GM19035 (cell line): ENCODE measurements at regions not wholly inside any gene's neighbourhood (a gene's known extent, or its start where the extent isn't known, plus 50 kb on each side); places are given as distances from the start of the nearest gene placed in this dataset.

Source experiments
- ATAC-seq: cut with Tn5 transposase; IDR thresholded peaks from one replicate; pipeline ENCODE4 v1.9.1; 2021; ENCODE audit not compliant: unreplicated experiment

DNA sequence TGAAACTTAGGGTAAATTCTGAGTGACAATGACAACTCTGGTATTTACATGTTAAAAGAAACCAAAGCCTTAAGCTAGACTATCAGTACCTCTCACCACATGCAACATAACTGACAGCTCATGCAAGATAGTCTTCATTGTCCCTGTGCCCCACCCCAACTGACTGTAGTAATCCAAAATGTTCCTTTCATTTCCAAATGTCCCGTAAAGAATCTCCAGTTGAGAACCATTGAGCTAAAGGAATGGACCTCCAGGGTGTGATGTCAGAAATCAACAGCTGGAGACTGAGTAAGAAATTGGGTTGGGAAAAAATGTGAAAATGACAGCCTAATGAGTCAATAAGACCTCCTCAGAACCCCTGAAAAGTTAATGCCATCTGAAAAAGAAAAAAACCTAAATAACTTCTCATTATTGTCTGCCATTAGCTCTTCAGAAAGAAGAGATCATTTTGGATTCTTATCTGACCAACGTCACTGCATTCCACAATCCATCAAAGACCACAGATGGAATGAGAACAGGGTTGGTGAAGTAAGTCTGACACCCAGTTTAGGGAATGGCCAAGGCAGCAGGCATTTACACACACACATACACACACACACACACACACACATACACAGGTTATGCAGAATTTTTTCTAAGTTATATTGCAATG, 51.7 kb upstream of the ACVR2A start:
- no peak for ATAC-seq

GRCh38 chr2:147790580-147790979, 54.2 kb upstream of the ACVR2A start:
- ATAC-seq: no peak

- ATAC-seq: no peak
Measured at GRCh38 chr2:147789720-147790119, 55.1 kb upstream of the ACVR2A start.

GRCh38 chr2:147789287-147789686, 55.5 kb upstream of the ACVR2A start:
- no peak for ATAC-seq

- ATAC-seq: no peak
Measured at GRCh38 chr2:147782141-147782930, 62.5 kb upstream of the ACVR2A start.

- ATAC-seq: no peak
Measured at GRCh38 chr2:147779440-147779839, 65.4 kb upstream of the ACVR2A start.

GRCh38 chr2:147777394-147777793, 67.4 kb upstream of the ACVR2A start:
- ATAC-seq: no peak

DNA sequence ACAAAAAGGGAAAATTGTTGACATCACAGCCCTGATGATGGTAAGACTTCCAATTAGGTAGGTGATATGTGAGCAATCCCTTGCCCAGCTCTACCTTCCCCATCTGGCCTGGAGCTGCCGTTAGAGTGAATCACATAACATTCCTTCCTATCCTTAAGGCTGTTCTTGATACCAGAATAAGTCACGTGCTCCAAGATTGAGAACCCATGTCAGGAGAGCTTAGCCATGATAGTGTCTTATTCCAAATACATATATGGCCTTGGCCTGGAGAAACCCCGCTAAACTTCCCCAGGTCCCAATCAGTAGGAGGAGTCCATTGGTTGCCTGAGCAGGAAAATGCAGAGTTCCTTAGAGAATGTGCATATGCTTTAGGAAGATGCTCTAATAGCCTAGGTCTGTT, 70.0 kb upstream of the ACVR2A start:
- no peak for ATAC-seq

GRCh38 chr2:147773479-147773878, 71.3 kb upstream of the ACVR2A start:
- no peak for ATAC-seq

- ATAC-seq: no peak
Measured at GRCh38 chr2:147772781-147773180, 72.0 kb upstream of the ACVR2A start.

GRCh38 chr2:147763861-147764260, 81.0 kb upstream of the ACVR2A start:
- ATAC-seq: no peak

DNA sequence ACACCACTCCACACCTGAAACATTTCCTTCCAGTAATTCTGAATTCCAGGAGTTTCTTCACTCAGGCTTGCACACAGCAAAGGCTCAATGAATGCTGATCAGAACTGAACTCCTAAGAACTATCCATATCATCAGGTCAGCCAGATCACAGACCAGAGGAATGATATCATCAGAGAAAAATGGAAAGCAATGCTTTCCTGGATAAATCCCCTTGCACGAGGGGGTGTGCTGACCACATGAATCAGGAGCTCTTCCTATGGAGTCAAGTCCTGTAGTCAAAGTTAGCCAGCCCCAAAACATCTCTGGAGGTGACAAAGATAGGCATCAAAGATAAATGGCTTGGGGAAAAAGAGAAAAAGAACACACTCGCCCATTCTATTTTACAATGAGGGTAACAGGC, 83.8 kb upstream of the ACVR2A start:
- no peak for ATAC-seq

DNA sequence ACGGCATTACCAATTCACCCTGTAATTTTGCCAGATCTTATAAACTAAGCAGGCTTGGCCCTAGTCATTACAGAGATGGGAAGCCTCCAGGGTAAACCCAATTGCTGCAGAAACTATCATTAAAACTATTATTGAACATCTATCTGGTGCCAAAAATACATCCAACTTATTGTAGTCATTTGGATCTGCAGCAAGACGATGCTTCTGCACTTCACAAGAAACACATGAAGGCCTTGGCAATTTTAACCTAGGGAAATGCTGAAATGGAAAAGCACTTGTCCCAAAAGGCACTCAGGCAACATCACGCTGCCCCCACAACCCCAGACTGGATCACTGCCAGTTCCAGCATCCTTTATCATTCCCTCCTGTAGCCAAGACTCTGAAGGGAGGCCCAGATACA, 85.3 kb upstream of the ACVR2A start:
- no peak for ATAC-seq

- ATAC-seq: no peak
Measured at GRCh38 chr2:147758821-147759220, 86.0 kb upstream of the ACVR2A start.

DNA sequence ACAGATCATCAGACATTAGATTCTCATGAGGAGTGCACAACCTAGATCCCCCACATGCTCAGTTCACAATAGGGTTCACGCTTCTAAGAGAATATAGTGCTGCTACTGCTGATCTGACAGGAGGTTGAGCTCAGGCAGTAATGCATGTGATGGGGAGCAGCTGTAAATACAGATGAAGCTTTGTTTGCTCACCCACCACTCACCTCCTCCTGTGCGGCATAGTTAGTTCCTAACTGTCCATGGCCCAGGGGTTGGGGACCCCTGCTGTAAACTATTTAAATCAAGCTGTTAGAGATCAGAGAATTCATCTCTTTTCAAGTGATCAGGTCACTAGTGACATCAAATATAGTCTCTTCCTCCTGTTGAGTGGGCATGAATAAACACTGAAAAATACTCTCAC, 88.8 kb upstream of the ACVR2A start:
- no peak for ATAC-seq

GRCh38 chr2:147740211-147740927, 104.5 kb upstream of the ACVR2A start:
- no peak for ATAC-seq

DNA sequence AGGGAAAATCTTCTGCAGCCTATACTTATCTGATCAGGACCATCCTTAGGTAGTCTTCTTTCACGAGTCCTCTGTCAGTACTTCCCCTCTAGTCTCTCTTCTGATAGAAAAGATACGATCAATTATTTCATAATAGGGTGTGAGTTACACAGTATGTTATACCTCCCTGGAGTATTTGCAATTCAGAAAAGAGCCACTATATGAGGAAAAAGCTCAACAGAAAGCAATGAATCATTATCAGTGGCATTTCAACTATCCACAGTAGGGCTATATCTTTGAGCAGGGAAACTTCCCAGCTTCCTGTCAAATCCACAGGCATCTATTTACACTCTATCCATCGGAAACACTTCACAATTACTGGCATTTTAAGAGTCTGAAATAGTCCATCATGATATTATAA, 105.3 kb upstream of the ACVR2A start:
- ATAC-seq: no peak

DNA sequence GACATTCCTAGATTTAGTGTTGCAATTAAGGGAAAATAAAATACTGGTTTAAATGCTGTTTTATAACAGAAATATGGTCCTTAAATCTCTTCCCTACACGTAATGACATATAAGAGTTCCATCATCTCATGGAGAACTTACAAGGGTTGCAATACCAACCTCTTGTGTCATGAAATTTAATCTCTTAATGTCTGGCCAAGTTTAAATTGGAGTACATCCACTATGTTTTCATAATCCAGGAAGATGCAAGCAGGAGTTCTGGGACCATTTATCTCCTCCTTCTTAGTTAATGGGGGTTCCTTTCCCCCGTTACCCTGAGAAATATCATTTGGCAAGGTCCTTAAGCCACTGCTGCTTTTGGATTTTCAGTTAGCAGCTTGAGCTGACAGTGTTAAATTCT, 126.0 kb upstream of the ACVR2A start:
- ATAC-seq: no peak

DNA sequence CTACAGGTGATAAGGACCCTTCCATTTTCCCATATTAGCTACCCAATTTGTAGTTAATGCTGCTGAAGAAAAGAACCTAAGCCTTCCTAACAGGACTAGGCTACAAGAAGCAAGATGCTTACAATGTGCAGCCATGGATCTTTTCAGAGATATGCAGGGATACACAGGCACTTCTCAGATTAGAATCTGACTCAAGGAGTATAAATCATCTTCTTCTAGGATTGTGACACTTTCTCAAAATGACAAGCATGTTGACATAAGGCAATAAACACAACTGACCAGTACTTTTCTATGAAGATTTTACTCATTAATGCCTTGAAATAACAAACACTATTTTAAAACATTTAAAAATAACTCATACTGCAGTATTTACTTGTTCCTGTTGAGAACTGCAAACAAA, 127.9 kb upstream of the ACVR2A start:
- ATAC-seq: no peak

GRCh38 chr2:147715807-147716206, 129.0 kb upstream of the ACVR2A start:
- no peak for ATAC-seq

DNA sequence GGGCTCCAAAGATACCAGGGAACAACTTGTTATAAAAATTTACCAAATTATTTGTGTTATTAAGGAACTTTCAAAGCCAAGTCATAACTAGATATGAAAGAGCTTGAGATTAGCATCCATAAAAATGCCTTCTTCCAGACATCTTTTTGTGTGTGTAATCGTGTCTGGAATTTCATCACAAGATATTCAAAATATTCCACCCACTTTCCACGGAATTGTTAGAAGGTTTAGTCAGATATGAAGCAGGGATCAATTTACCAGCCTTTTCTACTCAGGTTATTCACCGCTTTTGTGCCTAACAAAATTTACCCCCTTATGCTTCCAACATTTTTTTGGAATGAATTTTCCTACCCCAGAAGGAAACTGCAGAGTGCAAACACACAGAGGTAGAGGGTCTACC, 130.2 kb upstream of the ACVR2A start:
- no peak for ATAC-seq

DNA sequence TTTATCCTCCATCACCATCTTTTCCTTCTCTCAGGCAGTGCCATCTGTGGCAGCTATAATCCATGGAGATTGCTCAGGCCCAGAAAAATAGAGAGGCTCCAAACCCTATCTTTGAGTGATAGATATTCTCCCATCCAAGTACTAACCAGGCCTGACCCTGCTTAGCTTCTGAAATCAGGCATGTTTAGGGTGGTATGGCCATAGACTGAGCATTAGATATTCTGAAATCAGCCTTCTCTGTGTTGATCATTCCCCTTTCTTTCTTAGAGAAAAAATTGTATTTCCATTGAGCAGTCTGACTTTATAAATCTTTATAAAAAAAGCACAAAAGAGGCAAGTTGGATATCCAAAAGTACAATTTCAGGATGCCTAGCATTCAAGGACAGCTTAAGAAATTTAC, 131.5 kb upstream of the ACVR2A start:
- ATAC-seq: no peak
